ENCODE measurements at regions not wholly inside any gene's neighbourhood (a gene's known extent, or its start where the extent isn't known, plus 50 kb on each side); places are given as distances from the start of the nearest gene placed in this dataset.

DNA sequence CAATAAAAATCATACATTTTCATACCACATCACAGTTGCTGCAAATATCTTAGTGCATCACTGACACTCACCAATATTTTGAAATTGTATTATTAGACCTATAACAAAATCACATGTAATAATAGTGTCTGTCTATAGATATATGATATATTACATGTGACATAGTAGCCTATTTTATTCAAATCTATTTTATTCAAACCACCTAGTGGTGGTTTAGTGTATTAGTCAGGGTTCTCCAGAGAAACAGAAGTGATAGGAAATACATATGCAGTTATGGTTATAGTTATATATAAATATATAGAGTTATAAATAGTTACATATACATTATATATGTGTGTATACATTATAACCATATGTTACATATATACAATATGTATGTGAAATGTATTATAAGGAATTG, 366.5 kb upstream of the ARID1B start:
- no peak overlapping the region for H3K27ac ChIP-seq (ENCODE audit: control insufficient read depth, insufficient read depth, low read length)
- dilution Hi-C loops (cut with MboI; ENCODE audit: extremely low pct_ligation_motif_present, low sequenced_read_pairs) = no loop called here
- H2AFZ ChIP-seq (ENCODE audit: control insufficient read depth, low read length) = no peak overlapping the region
- H4K20me1 ChIP-seq (ENCODE audit: control insufficient read depth, extremely low read depth, insufficient read depth, low read length) = no peaks in the 10 kb centered on the region
- H3K4me3 ChIP-seq (ENCODE audit: control insufficient read depth in 2 of 3, extremely low read depth in 1 of 3, insufficient read depth in 2 of 3, low read depth in 1 of 3, low read length in 3 of 3) = no peak overlapping the region
- TF ChIP-seq, protein P1, sequence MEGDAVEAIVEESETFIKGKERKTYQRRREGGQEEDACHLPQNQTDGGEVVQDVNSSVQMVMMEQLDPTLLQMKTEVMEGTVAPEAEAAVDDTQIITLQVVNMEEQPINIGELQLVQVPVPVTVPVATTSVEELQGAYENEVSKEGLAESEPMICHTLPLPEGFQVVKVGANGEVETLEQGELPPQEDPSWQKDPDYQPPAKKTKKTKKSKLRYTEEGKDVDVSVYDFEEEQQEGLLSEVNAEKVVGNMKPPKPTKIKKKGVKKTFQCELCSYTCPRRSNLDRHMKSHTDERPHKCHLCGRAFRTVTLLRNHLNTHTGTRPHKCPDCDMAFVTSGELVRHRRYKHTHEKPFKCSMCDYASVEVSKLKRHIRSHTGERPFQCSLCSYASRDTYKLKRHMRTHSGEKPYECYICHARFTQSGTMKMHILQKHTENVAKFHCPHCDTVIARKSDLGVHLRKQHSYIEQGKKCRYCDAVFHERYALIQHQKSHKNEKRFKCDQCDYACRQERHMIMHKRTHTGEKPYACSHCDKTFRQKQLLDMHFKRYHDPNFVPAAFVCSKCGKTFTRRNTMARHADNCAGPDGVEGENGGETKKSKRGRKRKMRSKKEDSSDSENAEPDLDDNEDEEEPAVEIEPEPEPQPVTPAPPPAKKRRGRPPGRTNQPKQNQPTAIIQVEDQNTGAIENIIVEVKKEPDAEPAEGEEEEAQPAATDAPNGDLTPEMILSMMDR (optimal IDR thresholded peaks at IDR 0.05 in 1 of 3, IDR thresholded peaks at IDR 0.05 in 1 of 3, conservative IDR thresholded peaks at IDR 0.05 in 1 of 3; ENCODE audit: extremely low read depth in 1 of 3, insufficient read depth in 2 of 3, low read length in 3 of 3) = peak in 1 of 3 experiments; percentile 8
- TF ChIP-seq EZH2 (IDR thresholded peaks at IDR 0.05; ENCODE audit: low read length) = no peak
- FAIRE-seq (no peak), DNase-seq (ENCODE audit: low read depth, low spot score) (no peak)
- no peaks in the 10 kb centered on the region for H3K79me2 ChIP-seq (ENCODE audit: control insufficient read depth, insufficient read depth, low read length)
- H3K9me3 ChIP-seq (ENCODE audit: control insufficient read depth, low read depth, low read length) = no peaks in the 10 kb centered on the region
- H3K36me3 ChIP-seq (ENCODE audit: control insufficient read depth in 2 of 2, extremely low read depth in 1 of 2, insufficient read depth in 2 of 2, low read length in 2 of 2) = no peaks in the 10 kb centered on the region
- H3K9ac ChIP-seq (ENCODE audit: control insufficient read depth, extremely low read depth, insufficient read depth, low read length) = no peak overlapping the region
- H3K4me1 ChIP-seq (ENCODE audit: control insufficient read depth, extremely low read depth, insufficient read depth, low read length) = no peaks in the 10 kb centered on the region
- H3K4me2 ChIP-seq (ENCODE audit: control insufficient read depth, extremely low read depth, insufficient read depth, low read depth, low read length) = no peak overlapping the region
- H3K27me3 ChIP-seq (ENCODE audit: control insufficient read depth, extremely low read depth, insufficient read depth, low read length) = no peaks in the 10 kb centered on the region
- no peaks in the 10 kb centered on the region for H3K9me1 ChIP-seq (ENCODE audit: control insufficient read depth, extremely low read depth, insufficient read depth, low read length)

DNA sequence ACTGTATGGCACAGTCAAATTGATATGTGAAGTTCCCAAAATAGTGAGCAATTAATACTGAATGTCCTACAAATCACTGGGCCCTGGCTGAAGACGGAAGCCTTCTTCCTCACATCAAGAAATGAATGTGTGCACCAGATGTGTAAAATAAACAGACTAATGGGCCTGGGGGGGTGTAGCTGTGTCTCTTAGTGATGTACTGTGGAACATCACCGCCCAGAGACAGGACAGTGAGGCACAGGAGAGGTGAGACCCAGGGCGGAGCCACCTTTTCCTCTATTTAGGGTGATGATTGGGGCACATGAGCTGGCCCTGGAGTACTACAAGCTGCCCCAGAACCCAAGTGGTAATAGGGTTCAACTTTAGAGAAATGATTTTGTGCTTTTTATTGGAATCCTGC, 368.5 kb upstream of the ARID1B start:
- H3K27me3 ChIP-seq (ENCODE audit: control insufficient read depth, extremely low read depth, insufficient read depth, low read length) = no peaks in the 10 kb centered on the region
- H2AFZ ChIP-seq (ENCODE audit: control insufficient read depth, low read length) = no peak overlapping the region
- H3K9me3 ChIP-seq (ENCODE audit: control insufficient read depth, low read depth, low read length) = no peaks in the 10 kb centered on the region
- TF ChIP-seq EZH2 (IDR thresholded peaks at IDR 0.05; ENCODE audit: low read length) = no peak
- TF ChIP-seq, protein P1 (optimal IDR thresholded peaks at IDR 0.05 in 1 of 3, IDR thresholded peaks at IDR 0.05 in 1 of 3, conservative IDR thresholded peaks at IDR 0.05 in 1 of 3; ENCODE audit: extremely low read depth in 1 of 3, insufficient read depth in 2 of 3, low read length in 3 of 3) = no peak
- H3K4me3 ChIP-seq (ENCODE audit: control insufficient read depth in 2 of 3, extremely low read depth in 1 of 3, insufficient read depth in 2 of 3, low read depth in 1 of 3, low read length in 3 of 3) = no peak overlapping the region
- no peak for FAIRE-seq
- dilution Hi-C loops (cut with MboI; ENCODE audit: extremely low pct_ligation_motif_present, low sequenced_read_pairs) = no loop called here
- H3K27ac ChIP-seq (ENCODE audit: control insufficient read depth, insufficient read depth, low read length) = no peak overlapping the region
- no peaks in the 10 kb centered on the region for H3K36me3 ChIP-seq (ENCODE audit: control insufficient read depth in 2 of 2, extremely low read depth in 1 of 2, insufficient read depth in 2 of 2, low read length in 2 of 2)
- H3K4me1 ChIP-seq (ENCODE audit: control insufficient read depth, extremely low read depth, insufficient read depth, low read length) = no peaks in the 10 kb centered on the region
- no peaks in the 10 kb centered on the region for H3K79me2 ChIP-seq (ENCODE audit: control insufficient read depth, insufficient read depth, low read length)
- H3K4me2 ChIP-seq (ENCODE audit: control insufficient read depth, extremely low read depth, insufficient read depth, low read depth, low read length) = no peak overlapping the region
- H3K9ac ChIP-seq (ENCODE audit: control insufficient read depth, extremely low read depth, insufficient read depth, low read length) = no peak overlapping the region
- H3K9me1 ChIP-seq (ENCODE audit: control insufficient read depth, extremely low read depth, insufficient read depth, low read length) = no peaks in the 10 kb centered on the region
- H4K20me1 ChIP-seq (ENCODE audit: control insufficient read depth, extremely low read depth, insufficient read depth, low read length) = no peaks in the 10 kb centered on the region
- no peak for DNase-seq (ENCODE audit: low read depth, low spot score)

All from keratinocyte (primary cell).